Neural progenitor cell (in vitro differentiated cells): ENCODE measurements at regions not wholly inside any gene's neighbourhood (a gene's known extent, or its start where the extent isn't known, plus 50 kb on each side); places are given as distances from the start of the nearest gene placed in this dataset.

ENCODE experiments used
- DNase-seq: peaks from one replicate; pipeline ENCODE4 v3.0.0-alpha.2; 2016; ENCODE audit warnings: low spot score
- H2AFZ ChIP-seq: fragments of 200-600 bp; sonication (generic); replicated peaks from 2 replicates; pipeline ENCODE4 v1.6.1; 2016; ENCODE audit warnings: antibody characterized with exemption
- H3F3A ChIP-seq: fragments of 200-600 bp; sonication (generic); 2 replicates; pipeline ENCODE4 v1.6.1; 2016; ENCODE audit warnings: antibody characterized with exemption, low read depth
- H3K27ac ChIP-seq: fragments of 200-600 bp; sonication (generic); 2 replicates; pipeline ENCODE4 v1.5.1; 2016; ENCODE audit warnings: mild to moderate bottlenecking
- H3K27me3 ChIP-seq: fragments of 200-600 bp; sonication (generic); 2 replicates; pipeline ENCODE4 v1.6.1; 2016; ENCODE audit warnings: mild to moderate bottlenecking, moderate library complexity
- H3K36me3 ChIP-seq: fragments of 200-600 bp; sonication (generic); 2 replicates; pipeline ENCODE4 v1.5.1; 2016
- H3K4me1 ChIP-seq: fragments of 200-600 bp; sonication (generic); 2 replicates; pipeline ENCODE4 v1.6.1; 2016; ENCODE audit warnings: mixed run types
- H3K4me2 ChIP-seq: fragments of 200-600 bp; sonication (generic); 2 replicates; pipeline ENCODE4 v1.6.1; 2016
- H3K4me3 ChIP-seq: fragments of 200-600 bp; sonication (generic); 2 replicates; pipeline ENCODE4 v1.5.1; 2016
- H3K79me2 ChIP-seq: fragments of 200-600 bp; sonication (generic); 2 replicates; pipeline ENCODE4 v1.6.1; 2016; ENCODE audit warnings: low read depth
- H3K9ac ChIP-seq: fragments of 200-600 bp; sonication (generic); 2 replicates; pipeline ENCODE4 v1.6.1; 2016
- H3K9me3 ChIP-seq: fragments of 200-600 bp; sonication (generic); 2 replicates; pipeline ENCODE4 v1.5.1; 2016; ENCODE audit warnings: low read depth
- H4K20me1 ChIP-seq: fragments of 200-600 bp; sonication (generic); 2 replicates; pipeline ENCODE4 v1.6.1; 2016; ENCODE audit warnings: low read depth
- H3K27ac Mint-ChIP-seq: 3 replicates; pipeline ENCODE4 v1.8.0; 2021; ENCODE audit warnings: mixed read lengths
- H3K27me3 Mint-ChIP-seq: 2 replicates; pipeline ENCODE4 v1.8.0; 2022; ENCODE audit warnings: low read depth, mild to moderate bottlenecking, inconsistent platforms, moderate library complexity, mixed read lengths; ENCODE audit not compliant: insufficient read depth
- H3K36me3 Mint-ChIP-seq: 3 replicates; pipeline ENCODE4 v1.8.0; 2021; ENCODE audit warnings: mixed read lengths
- H3K4me1 Mint-ChIP-seq: 3 replicates; pipeline ENCODE4 v1.8.0; 2021; ENCODE audit warnings: mixed read lengths
- H3K4me3 Mint-ChIP-seq: 3 replicates; pipeline ENCODE4 v1.8.0; 2021; ENCODE audit warnings: mild to moderate bottlenecking, moderate library complexity, mixed read lengths
- H3K9me3 Mint-ChIP-seq: 3 replicates; pipeline ENCODE4 v1.8.0; 2020; ENCODE audit warnings: mixed read lengths
- EZH2 ChIP-seq: fragments of 200-600 bp; sonication (generic); IDR thresholded peaks from 2 replicates; pipeline ENCODE4 v1.6.1; 2017; ENCODE audit warnings: antibody characterized with exemption, mild to moderate bottlenecking, moderate library complexity
- EZH2phosphoT487 ChIP-seq: fragments of 200-600 bp; sonication (generic); IDR thresholded peaks from 2 replicates; pipeline ENCODE4 v1.6.1; 2017; ENCODE audit warnings: antibody characterized with exemption
- TF ChIP-seq, protein P1 (sequence below): fragments of 200-600 bp; sonication (generic); IDR thresholded peaks from 2 replicates; pipeline ENCODE4 v1.5.1; 2017; ENCODE audit warnings: antibody characterized with exemption, mild to moderate bottlenecking

DNA sequence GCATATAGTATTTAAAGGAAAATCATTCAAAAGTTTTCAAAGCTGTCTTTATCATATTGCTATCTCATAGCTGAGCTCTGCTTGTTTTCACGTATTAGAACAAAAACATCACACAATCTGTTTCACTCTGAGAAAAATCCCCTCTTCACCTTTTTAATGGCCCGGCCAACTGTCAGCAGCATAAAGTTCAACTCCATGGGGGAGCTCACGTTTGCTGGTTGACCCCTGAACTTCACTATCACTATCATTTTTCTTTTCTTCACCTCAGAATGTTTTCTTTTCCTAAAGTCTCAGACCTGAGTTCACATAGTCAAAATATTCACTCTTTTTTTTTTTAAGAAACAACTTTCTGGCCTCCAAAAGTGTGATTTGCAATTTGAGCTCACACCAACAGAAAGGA, 374.4 kb upstream of the MARCKS start:
- H3K4me3 Mint-ChIP-seq: no peak overlapping the region
- H4K20me1 ChIP-seq: no peaks in the 10 kb centered on the region
- H3K4me2 ChIP-seq: no peak overlapping the region
- no peak for DNase-seq
- H3K27me3 Mint-ChIP-seq: peaks cover 3% of the 10 kb centered on the region
- no peaks in the 10 kb centered on the region for H3K27me3 ChIP-seq
- no peaks in the 10 kb centered on the region for H3K36me3 Mint-ChIP-seq
- no peak overlapping the region for H3K27ac ChIP-seq
- H3F3A ChIP-seq: no peaks in the 10 kb centered on the region
- H3K27ac Mint-ChIP-seq: no peak overlapping the region
- H3K4me3 ChIP-seq: no peak overlapping the region
- peaks cover 3% of the 10 kb centered on the region for H3K4me1 Mint-ChIP-seq
- no peaks in the 10 kb centered on the region for H3K79me2 ChIP-seq
- no peaks in the 10 kb centered on the region for H3K36me3 ChIP-seq
- H3K4me1 ChIP-seq: no peaks in the 10 kb centered on the region
- H3K9ac ChIP-seq: no peak overlapping the region
- H3K9me3 Mint-ChIP-seq: no peaks in the 10 kb centered on the region
- no peak overlapping the region for H2AFZ ChIP-seq
- no peaks in the 10 kb centered on the region for H3K9me3 ChIP-seq
- TF ChIP-seq EZH2 (no peak), EZH2phosphoT487 (no peak)
- TF ChIP-seq, protein P1, sequence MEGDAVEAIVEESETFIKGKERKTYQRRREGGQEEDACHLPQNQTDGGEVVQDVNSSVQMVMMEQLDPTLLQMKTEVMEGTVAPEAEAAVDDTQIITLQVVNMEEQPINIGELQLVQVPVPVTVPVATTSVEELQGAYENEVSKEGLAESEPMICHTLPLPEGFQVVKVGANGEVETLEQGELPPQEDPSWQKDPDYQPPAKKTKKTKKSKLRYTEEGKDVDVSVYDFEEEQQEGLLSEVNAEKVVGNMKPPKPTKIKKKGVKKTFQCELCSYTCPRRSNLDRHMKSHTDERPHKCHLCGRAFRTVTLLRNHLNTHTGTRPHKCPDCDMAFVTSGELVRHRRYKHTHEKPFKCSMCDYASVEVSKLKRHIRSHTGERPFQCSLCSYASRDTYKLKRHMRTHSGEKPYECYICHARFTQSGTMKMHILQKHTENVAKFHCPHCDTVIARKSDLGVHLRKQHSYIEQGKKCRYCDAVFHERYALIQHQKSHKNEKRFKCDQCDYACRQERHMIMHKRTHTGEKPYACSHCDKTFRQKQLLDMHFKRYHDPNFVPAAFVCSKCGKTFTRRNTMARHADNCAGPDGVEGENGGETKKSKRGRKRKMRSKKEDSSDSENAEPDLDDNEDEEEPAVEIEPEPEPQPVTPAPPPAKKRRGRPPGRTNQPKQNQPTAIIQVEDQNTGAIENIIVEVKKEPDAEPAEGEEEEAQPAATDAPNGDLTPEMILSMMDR: no peak

DNA sequence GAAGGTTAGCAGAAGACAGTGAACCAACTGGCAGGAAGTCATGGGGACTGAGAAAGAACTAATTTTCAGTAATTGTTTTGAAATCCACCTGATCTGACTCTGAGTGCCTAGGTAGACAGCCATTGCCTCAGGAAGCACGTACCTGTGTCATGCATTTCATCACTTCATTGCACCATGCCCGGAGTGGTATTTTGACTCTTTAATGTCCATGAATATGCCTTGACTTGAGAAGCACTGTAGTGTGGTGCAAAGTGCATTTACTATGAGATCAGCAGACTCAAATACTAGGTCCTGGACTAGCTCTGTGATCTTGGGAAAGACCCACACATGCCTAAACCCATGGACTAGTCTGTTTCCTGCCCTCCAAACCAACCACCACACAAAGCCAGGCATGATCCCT, 370.9 kb upstream of the MARCKS start:
- Histone ChIP-seq H3K27me3 (no peaks in the 10 kb centered on the region), H3K36me3 (no peaks in the 10 kb centered on the region), H3K27ac (no peak overlapping the region), H4K20me1 (no peaks in the 10 kb centered on the region), H3K79me2 (no peaks in the 10 kb centered on the region), H3K4me3 (no peak overlapping the region), H3K9ac (no peak overlapping the region), H3F3A (no peaks in the 10 kb centered on the region), H3K9me3 (no peaks in the 10 kb centered on the region), H3K4me2 (no peak overlapping the region), H2AFZ (no peak overlapping the region), H3K4me1 (peaks cover 4% of the 10 kb centered on the region)
- Mint-ChIP-seq H3K9me3 (no peaks in the 10 kb centered on the region), H3K27me3 (peaks cover 3% of the 10 kb centered on the region), H3K4me3 (no peak overlapping the region), H3K4me1 (peaks cover 3% of the 10 kb centered on the region), H3K27ac (no peak overlapping the region), H3K36me3 (no peaks in the 10 kb centered on the region)
- TF ChIP-seq, protein P1: no peak
- no peak for TF ChIP-seq EZH2phosphoT487
- no peak for TF ChIP-seq EZH2
- no peak for DNase-seq

DNA sequence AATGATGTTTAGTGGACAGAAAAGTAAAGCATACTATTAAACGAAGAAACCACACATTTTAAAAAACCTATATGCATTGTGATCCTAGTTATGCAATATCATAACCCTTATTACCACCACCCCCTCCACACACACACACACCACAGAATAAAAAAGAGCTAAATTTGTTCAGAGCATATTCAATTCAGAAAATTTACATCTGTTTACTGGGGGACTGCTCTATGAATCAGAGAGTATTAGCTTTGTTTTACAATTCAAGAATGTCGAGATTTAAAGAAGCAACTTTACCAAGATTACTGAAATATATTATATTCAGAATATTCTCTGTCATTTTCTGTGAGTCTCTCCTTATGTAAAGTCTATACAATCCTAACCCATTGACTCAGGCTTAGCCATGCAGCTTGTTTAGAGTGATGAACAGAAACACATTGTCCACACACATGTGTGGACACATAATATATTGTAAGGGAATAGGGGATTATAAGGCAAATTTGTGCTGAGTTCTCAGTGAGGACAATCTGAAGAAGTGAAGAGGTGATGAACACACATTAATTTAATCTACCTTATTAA, 369.6 kb upstream of the MARCKS start:
- Histone ChIP-seq H3K79me2 (no peaks in the 10 kb centered on the region), H2AFZ (no peak overlapping the region), H3K27me3 (no peaks in the 10 kb centered on the region), H3K9ac (no peak overlapping the region), H4K20me1 (no peaks in the 10 kb centered on the region), H3K36me3 (no peaks in the 10 kb centered on the region), H3K9me3 (no peaks in the 10 kb centered on the region), H3F3A (no peaks in the 10 kb centered on the region), H3K4me3 (no peak overlapping the region), H3K27ac (no peak overlapping the region), H3K4me1 (peaks cover 4% of the 10 kb centered on the region), H3K4me2 (no peak overlapping the region)
- TF ChIP-seq EZH2: no peak
- TF ChIP-seq EZH2phosphoT487: no peak
- TF ChIP-seq, protein P1: no peak
- Mint-ChIP-seq H3K4me3 (no peak overlapping the region), H3K27ac (no peak overlapping the region), H3K9me3 (no peaks in the 10 kb centered on the region), H3K36me3 (no peaks in the 10 kb centered on the region), H3K27me3 (peaks cover 3% of the 10 kb centered on the region), H3K4me1 (peaks cover 3% of the 10 kb centered on the region)
- DNase-seq: no peak
